ENCODE measurements at regions not wholly inside any gene's neighbourhood (a gene's known extent, or its start where the extent isn't known, plus 50 kb on each side); places are given as distances from the start of the nearest gene placed in this dataset.

DNA sequence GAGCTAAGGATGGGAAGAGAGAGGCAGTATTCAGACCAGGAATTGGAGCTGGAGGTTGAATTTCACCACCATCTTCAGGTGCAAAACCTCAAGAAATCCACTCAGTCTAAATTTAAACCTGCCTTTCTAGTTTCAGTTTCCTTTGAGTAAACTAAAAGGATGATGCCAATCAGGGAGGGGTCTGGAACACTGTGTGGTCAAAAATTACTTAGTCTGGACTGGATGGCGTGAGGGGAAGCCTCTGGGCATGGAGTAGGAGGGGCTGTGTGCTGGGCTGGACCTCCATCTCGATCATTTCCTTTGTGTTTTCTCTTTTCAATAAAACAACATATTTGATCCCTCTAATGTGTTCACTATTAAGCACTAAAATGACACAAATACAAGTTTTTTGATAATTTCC lies 120.1 kb downstream of the GC start:
- dilution Hi-C loops (cut with HindIII; ENCODE audit: low sequenced_read_pairs, unreplicated experiment): no loop called here
- no peaks in the 10 kb centered on the region for H3K4me1 ChIP-seq (ENCODE audit: control insufficient read depth, insufficient read depth, low read length)
- H3K18ac ChIP-seq (ENCODE audit: low read depth, low read length): no peak overlapping the region
- H3K9me1 ChIP-seq (ENCODE audit: insufficient read depth, low read length): no peaks in the 10 kb centered on the region
- H2BK15ac ChIP-seq (ENCODE audit: low read depth, low read length): no peak overlapping the region
- H4K8ac ChIP-seq (ENCODE audit: low read depth in 2 of 2, low read length in 2 of 2): no peak overlapping the region
- no peak overlapping the region for H2BK20ac ChIP-seq (ENCODE audit: low read depth, low read length)
- no peaks in the 10 kb centered on the region for H3K9me3 ChIP-seq (ENCODE audit: control insufficient read depth, insufficient read depth, low read length)
- no peak overlapping the region for H3K56ac ChIP-seq (ENCODE audit: extremely low read depth, insufficient read depth, low read length)
- no peaks in the 10 kb centered on the region for H3K36me3 ChIP-seq (ENCODE audit: control insufficient read depth, insufficient read depth, low read length)
- H3K4me2 ChIP-seq (ENCODE audit: low read depth, low read length): no peak overlapping the region
- ATAC-seq (ENCODE audit: low read depth): no peak
- H3K27ac ChIP-seq (ENCODE audit: insufficient read depth, low read length): no peak overlapping the region
- no peak for DNase-seq
- no peak overlapping the region for H2BK120ac ChIP-seq (ENCODE audit: low read depth, low read length)
- H2AFZ ChIP-seq (replicated peaks; ENCODE audit: low read length, poor library complexity): no peak overlapping the region
- no peak overlapping the region for H2AK9ac ChIP-seq (replicated peaks; ENCODE audit: low read depth, low read length, poor library complexity)
- no peak overlapping the region for H3K4me3 ChIP-seq (ENCODE audit: insufficient read depth, low read depth, low read length)
- ChIA-PET POLR2A (ENCODE audit: unreplicated experiment) (no interaction called here), CTCF (no interaction called here)
- intact Hi-C loops (cut with micrococcal nuclease): no loop called here
- no peak overlapping the region for H2AK5ac ChIP-seq (ENCODE audit: low read depth, low read length)
- no peak overlapping the region for H3K9ac ChIP-seq (ENCODE audit: low read depth, low read length)
- H3K79me1 ChIP-seq (ENCODE audit: low read depth in 1 of 2, low read length in 2 of 2): no peaks in the 10 kb centered on the region
- H3K27me3 ChIP-seq (ENCODE audit: control insufficient read depth, insufficient read depth, low read length): peaks cover 4% of the 10 kb centered on the region
- no CpG with 5 or more reads among the region's 2 CpGs for WGBS, 2 experiments (ENCODE audit: extremely low coverage in 2 of 2, insufficient read length in 1 of 2)
- H3K23ac ChIP-seq (ENCODE audit: low read depth, low read length): no peak overlapping the region
- no peak overlapping the region for H3K14ac ChIP-seq (replicated peaks; ENCODE audit: low read depth, low read length)
- in situ Hi-C loops (cut with MboI; ENCODE audit: low sequenced_read_pairs): no loop called here
- TF ChIP-seq BHLHE40 (IDR thresholded peaks at IDR 0.05; ENCODE audit: low read depth, low read length): no peak
- TF ChIP-seq CTCF (conservative IDR thresholded peaks at IDR 0.05; ENCODE audit: low read depth, low read length): no peak
- TF ChIP-seq NFE2L2 (IDR thresholded peaks at IDR 0.05; ENCODE audit: low read depth, low read length): no peak
- TF ChIP-seq MAZ (IDR thresholded peaks at IDR 0.05; ENCODE audit: borderline replicate concordance, low read depth, low read length): no peak
- TF ChIP-seq RAD21 (IDR thresholded peaks at IDR 0.05; ENCODE audit: low read length): no peak
- no peak for TF ChIP-seq MAFK (IDR thresholded peaks at IDR 0.05; ENCODE audit: low read depth, low read length)
- TF ChIP-seq RFX5 (IDR thresholded peaks at IDR 0.05; ENCODE audit: low read depth, low read length): no peak
- no peak for TF ChIP-seq POLR2A (IDR thresholded peaks at IDR 0.05; ENCODE audit: low read depth, low read length)
- TF ChIP-seq RCOR1 (IDR thresholded peaks at IDR 0.05; ENCODE audit: insufficient replicate concordance, low read length): no peak
- no peak for TF ChIP-seq ELK1 (IDR thresholded peaks at IDR 0.05; ENCODE audit: borderline replicate concordance, low read depth, low read length)
- TF ChIP-seq SMC3 (IDR thresholded peaks at IDR 0.05; ENCODE audit: low read depth, low read length): no peak
- TF ChIP-seq, protein P1, sequence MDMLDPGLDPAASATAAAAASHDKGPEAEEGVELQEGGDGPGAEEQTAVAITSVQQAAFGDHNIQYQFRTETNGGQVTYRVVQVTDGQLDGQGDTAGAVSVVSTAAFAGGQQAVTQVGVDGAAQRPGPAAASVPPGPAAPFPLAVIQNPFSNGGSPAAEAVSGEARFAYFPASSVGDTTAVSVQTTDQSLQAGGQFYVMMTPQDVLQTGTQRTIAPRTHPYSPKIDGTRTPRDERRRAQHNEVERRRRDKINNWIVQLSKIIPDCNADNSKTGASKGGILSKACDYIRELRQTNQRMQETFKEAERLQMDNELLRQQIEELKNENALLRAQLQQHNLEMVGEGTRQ (IDR thresholded peaks at IDR 0.05; ENCODE audit: low read depth, low read length): no peak
- H4K20me1 ChIP-seq (ENCODE audit: insufficient read depth, low read length): no peaks in the 10 kb centered on the region
- no peak overlapping the region for H4K91ac ChIP-seq (ENCODE audit: insufficient read depth, low read depth, low read length)
- H2BK5ac ChIP-seq (ENCODE audit: low read depth, low read length, poor library complexity, severe bottlenecking): no peak overlapping the region
- no peak overlapping the region for H4K5ac ChIP-seq (ENCODE audit: low read depth, low read length)
- no TSS peak for BruUV-seq (replicated peaks)
- no peak overlapping the region for H3K4ac ChIP-seq (ENCODE audit: low read depth, low read length)

Data from IMR-90 (cell line).